Mesenchymal stem cell (in vitro differentiated cells and primary cell): ENCODE measurements at regions not wholly inside any gene's neighbourhood (a gene's known extent, or its start where the extent isn't known, plus 50 kb on each side); places are given as distances from the start of the nearest gene placed in this dataset.

Experiments used
- DNase-seq: peaks from one replicate; pipeline ENCODE4 v3.0.0-alpha.2; 2013
- H2AFZ ChIP-seq: one replicate; pipeline ENCODE4 v1.6.1; 2013; ENCODE audit warnings: low read depth, mild to moderate bottlenecking, control low read depth, inconsistent platforms, low read length, moderate library complexity
- H2AK5ac ChIP-seq: 2 replicates; pipeline ENCODE4 v1.6.1; 2013; ENCODE audit warnings: low read length, moderate library complexity, mild to moderate bottlenecking, inconsistent platforms; ENCODE audit not compliant: severe bottlenecking
- H2BK120ac ChIP-seq: one replicate; pipeline ENCODE4 v1.6.1; 2013; ENCODE audit warnings: low read depth, mild to moderate bottlenecking, inconsistent platforms, low read length, moderate library complexity
- H2BK12ac ChIP-seq, 2 experiments: one replicate each; pipeline ENCODE4 v1.6.1; 2013; ENCODE audit warnings: inconsistent platforms in 2 of 2, low read length in 2 of 2, mild to moderate bottlenecking in 2 of 2, moderate library complexity in 2 of 2, control low read depth in 1 of 2
- H2BK15ac ChIP-seq: one replicate; pipeline ENCODE4 v1.6.1; 2013; ENCODE audit warnings: mild to moderate bottlenecking, low read depth, inconsistent platforms; ENCODE audit not compliant: poor library complexity, severe bottlenecking
- H2BK5ac ChIP-seq: 2 replicates; pipeline ENCODE4 v1.6.1; 2013; ENCODE audit warnings: low read depth, mild to moderate bottlenecking, low read length, control low read depth, inconsistent platforms; ENCODE audit not compliant: poor library complexity, severe bottlenecking
- H3K14ac ChIP-seq, 2 experiments: one replicate each; pipeline ENCODE4 v1.6.1; 2013; ENCODE audit warnings: inconsistent platforms in 2 of 2, low read length in 2 of 2, control low read depth in 1 of 2, mild to moderate bottlenecking in 1 of 2, moderate library complexity in 1 of 2
- H3K18ac ChIP-seq, 2 experiments: one replicate each; pipeline ENCODE4 v1.6.1; 2013; ENCODE audit warnings: inconsistent platforms in 2 of 2, low read length in 2 of 2, control low read depth in 1 of 2, low read depth in 1 of 2, mild to moderate bottlenecking in 1 of 2
- H3K23ac ChIP-seq, 2 experiments: one replicate each; pipeline ENCODE4 v1.6.1; 2013; ENCODE audit warnings: inconsistent platforms in 2 of 2, low read length in 2 of 2, mild to moderate bottlenecking in 2 of 2, moderate library complexity in 2 of 2, control low read depth in 1 of 2
- H3K27ac ChIP-seq: 2 replicates; pipeline ENCODE4 v1.5.1; 2013; ENCODE audit warnings: mild to moderate bottlenecking, moderate library complexity, low read length, control low read depth, inconsistent platforms; ENCODE audit not compliant: poor library complexity, severe bottlenecking
- H3K27me3 ChIP-seq, 2 experiments: 2 replicates each; pipeline versions ENCODE4 v1.6.1 to v1.7.0; 2013; ENCODE audit warnings: low read length in 2 of 2, mild to moderate bottlenecking in 2 of 2, moderate library complexity in 2 of 2, control low read depth in 1 of 2, inconsistent platforms in 1 of 2; ENCODE audit not compliant: control insufficient read depth in 1 of 2, insufficient read depth in 1 of 2
- H3K36me3 ChIP-seq, 2 experiments: 2 replicates each; pipeline versions ENCODE4 v1.6.1 to v1.7.0; 2013; ENCODE audit warnings: low read length in 2 of 2, control low read depth in 1 of 2, inconsistent platforms in 1 of 2, low read depth in 1 of 2, mild to moderate bottlenecking in 1 of 2; ENCODE audit not compliant: insufficient read depth in 2 of 2, control insufficient read depth in 1 of 2
- H3K4ac ChIP-seq, 2 experiments: one replicate each; pipeline ENCODE4 v1.6.1; 2013; ENCODE audit warnings: inconsistent platforms in 2 of 2, low read length in 2 of 2, mild to moderate bottlenecking in 2 of 2, moderate library complexity in 2 of 2, control low read depth in 1 of 2, low read depth in 1 of 2
- H3K4me1 ChIP-seq: 2 replicates; pipeline ENCODE4 v1.6.1; 2013; ENCODE audit warnings: low read depth, low read length, control low read depth; ENCODE audit not compliant: control insufficient read depth, insufficient read depth
- H3K4me2 ChIP-seq: 2 replicates; pipeline ENCODE4 v1.6.1; 2013; ENCODE audit warnings: low read length, mild to moderate bottlenecking, inconsistent platforms; ENCODE audit not compliant: poor library complexity, severe bottlenecking
- H3K4me3 ChIP-seq, 2 experiments: 2 replicates each; pipeline versions ENCODE4 v1.5.1 to v1.7.0; 2013; ENCODE audit warnings: low read length in 2 of 2, mild to moderate bottlenecking in 2 of 2, control low read depth in 1 of 2, low read depth in 1 of 2; ENCODE audit not compliant: insufficient read depth in 1 of 2
- H3K79me1 ChIP-seq: replicated peaks from 2 replicates; pipeline ENCODE4 v1.6.1; 2013; ENCODE audit warnings: mild to moderate bottlenecking, control low read depth, low read length, inconsistent platforms; ENCODE audit not compliant: poor library complexity, severe bottlenecking
- H3K9ac ChIP-seq: 2 replicates; pipeline ENCODE4 v1.7.0; 2013; ENCODE audit warnings: mild to moderate bottlenecking, low read length, moderate library complexity
- H3K9me3 ChIP-seq: 2 replicates; pipeline ENCODE4 v1.7.0; 2013; ENCODE audit warnings: mild to moderate bottlenecking, low read length; ENCODE audit not compliant: control insufficient read depth
- H4K8ac ChIP-seq: one replicate; pipeline ENCODE4 v1.6.1; 2013; ENCODE audit warnings: inconsistent platforms, mild to moderate bottlenecking, low read length, moderate library complexity
- H4K91ac ChIP-seq: one replicate; pipeline ENCODE4 v1.6.1; 2013; ENCODE audit warnings: mild to moderate bottlenecking, low read length, inconsistent platforms
- WGBS: methylation state at CpG from one replicate; pipeline ENCODE4 v1.1.7; 2013; ENCODE audit warnings: mixed read lengths; 5-methylcytosine and 5-hydroxymethylcytosine counted together

- no peak overlapping the region for H2AK5ac ChIP-seq
- no peak overlapping the region for H3K27ac ChIP-seq
- no peaks in the 10 kb centered on the region for H3K27me3 ChIP-seq
- no peak overlapping the region for H4K8ac ChIP-seq
- H3K79me1 ChIP-seq: no peaks in the 10 kb centered on the region
- H3K36me3 ChIP-seq: no peaks in the 10 kb centered on the region
- no peak overlapping the region for H3K4ac ChIP-seq
- no peak overlapping the region for H3K4me2 ChIP-seq
- no peaks in the 10 kb centered on the region for H3K9me3 ChIP-seq
- no peak overlapping the region for H4K91ac ChIP-seq
- H2AFZ ChIP-seq: peak overlapping the region; percentile 11
- H3K14ac ChIP-seq: no peak overlapping the region
- H3K23ac ChIP-seq: no peak overlapping the region
- H2BK5ac ChIP-seq: no peak overlapping the region
- DNase-seq: no peak
- WGBS: 76% methylated on average over 8 of the region's 8 CpGs
- no peak overlapping the region for H3K9ac ChIP-seq
- H3K4me1 ChIP-seq: no peaks in the 10 kb centered on the region
- no peak overlapping the region for H3K4me3 ChIP-seq
- no peak overlapping the region for H2BK15ac ChIP-seq
- peak overlapping the region in 1 of 2 experiments; percentile 71 for H2BK12ac ChIP-seq
- peak overlapping the region; percentile 4 to 57 for H3K18ac ChIP-seq
- H2BK120ac ChIP-seq: no peak overlapping the region
Observed at GRCh38 chr12:115319446-115320040, 635.6 kb upstream of the TBX3 start.

GRCh38 chr12:115313929-115314328 is 630.0 kb upstream of the TBX3 start:
- WGBS: 8% methylated on average over 2 of the region's 2 CpGs
- H3K79me1 ChIP-seq: no peaks in the 10 kb centered on the region
- no peak overlapping the region for H3K14ac ChIP-seq
- H2AK5ac ChIP-seq: no peak overlapping the region
- H2BK120ac ChIP-seq: no peak overlapping the region
- H2AFZ ChIP-seq: no peak overlapping the region
- no peak overlapping the region for H2BK12ac ChIP-seq
- H3K9me3 ChIP-seq: no peaks in the 10 kb centered on the region
- no peak overlapping the region for H4K8ac ChIP-seq
- DNase-seq: peak; percentile 52
- no peak overlapping the region for H3K4me2 ChIP-seq
- H3K23ac ChIP-seq: no peak overlapping the region
- no peaks in the 10 kb centered on the region for H3K4me1 ChIP-seq
- H4K91ac ChIP-seq: no peak overlapping the region
- no peak overlapping the region for H3K27ac ChIP-seq
- H2BK5ac ChIP-seq: no peak overlapping the region
- peak overlapping the region in 1 of 2 experiments; percentile 24 for H3K4ac ChIP-seq
- no peak overlapping the region for H3K9ac ChIP-seq
- no peak overlapping the region for H3K4me3 ChIP-seq
- H2BK15ac ChIP-seq: no peak overlapping the region
- H3K27me3 ChIP-seq: no peaks in the 10 kb centered on the region
- no peaks in the 10 kb centered on the region for H3K36me3 ChIP-seq
- H3K18ac ChIP-seq: peak overlapping the region in 1 of 2 experiments; percentile 4

GRCh38 chr12:115312901-115313300 is 628.9 kb upstream of the TBX3 start:
- WGBS: 31% methylated on average over 2 of the region's 3 CpGs
- H2AK5ac ChIP-seq: no peak overlapping the region
- H3K27me3 ChIP-seq: no peaks in the 10 kb centered on the region
- H2BK120ac ChIP-seq: no peak overlapping the region
- H3K79me1 ChIP-seq: no peaks in the 10 kb centered on the region
- H2BK15ac ChIP-seq: no peak overlapping the region
- no peaks in the 10 kb centered on the region for H3K4me1 ChIP-seq
- H2BK5ac ChIP-seq: no peak overlapping the region
- no peak overlapping the region for H2AFZ ChIP-seq
- no peak overlapping the region for H3K14ac ChIP-seq
- H3K4me3 ChIP-seq: no peak overlapping the region
- H2BK12ac ChIP-seq: no peak overlapping the region
- no peak overlapping the region for H4K8ac ChIP-seq
- no peaks in the 10 kb centered on the region for H3K36me3 ChIP-seq
- H3K4me2 ChIP-seq: no peak overlapping the region
- H3K18ac ChIP-seq: no peak overlapping the region
- H3K9ac ChIP-seq: no peak overlapping the region
- no peak overlapping the region for H3K4ac ChIP-seq
- no peaks in the 10 kb centered on the region for H3K9me3 ChIP-seq
- no peak overlapping the region for H4K91ac ChIP-seq
- no peak overlapping the region for H3K27ac ChIP-seq
- no peak overlapping the region for H3K23ac ChIP-seq
- DNase-seq: peak; percentile 18

- DNase-seq: no peak
- no peaks in the 10 kb centered on the region for H3K9me3 ChIP-seq
- no peaks in the 10 kb centered on the region for H3K79me1 ChIP-seq
- H4K91ac ChIP-seq: no peak overlapping the region
- H4K8ac ChIP-seq: no peak overlapping the region
- no peak overlapping the region for H3K4me3 ChIP-seq
- H3K27me3 ChIP-seq: no peaks in the 10 kb centered on the region
- H3K27ac ChIP-seq: no peak overlapping the region
- 100% methylated on average over 3 of the region's 4 CpGs for WGBS
- H2BK12ac ChIP-seq: no peak overlapping the region
- no peak overlapping the region for H2BK15ac ChIP-seq
- no peak overlapping the region for H2BK5ac ChIP-seq
- H3K23ac ChIP-seq: no peak overlapping the region
- H3K4me2 ChIP-seq: no peak overlapping the region
- no peaks in the 10 kb centered on the region for H3K36me3 ChIP-seq
- H3K4me1 ChIP-seq: no peaks in the 10 kb centered on the region
- H2AFZ ChIP-seq: no peak overlapping the region
- no peak overlapping the region for H2BK120ac ChIP-seq
- H3K14ac ChIP-seq: no peak overlapping the region
- H2AK5ac ChIP-seq: no peak overlapping the region
- H3K9ac ChIP-seq: no peak overlapping the region
- no peak overlapping the region for H3K18ac ChIP-seq
- no peak overlapping the region for H3K4ac ChIP-seq
Observed at GRCh38 chr12:115311875-115312274, 627.9 kb upstream of the TBX3 start.
